GM10248 (cell line): ENCODE measurements at regions not wholly inside any gene's neighbourhood (a gene's known extent, or its start where the extent isn't known, plus 50 kb on each side); places are given as distances from the start of the nearest gene placed in this dataset.

Experiments used
- CTCF ChIA-PET: fragments of 300-600 bp; sonication (Branson Sonifier 250); formaldehyde crosslinking; extraction: SDS; loops from one replicate; lab custom pipeline; 2021; ENCODE audit warnings: antibody characterized with exemption; lab: Yijun Ruan, JAX
- POLR2A ChIA-PET: fragments of 350-650 bp; sonication (Branson Sonifier 250); formaldehyde crosslinking; extraction: SDS; loops from one replicate; lab custom pipeline; 2020; ENCODE audit warnings: antibody characterized with exemption; lab: Yijun Ruan, JAX
- DNase-seq: peaks from one replicate; pipeline ENCODE4 v3.0.0; 2012; ENCODE audit errors: extremely low spot score
- CTCF ChIP-seq: IDR thresholded peaks from 2 replicates; pipeline ENCODE4 v1.5.1; 2012; ENCODE audit warnings: mild to moderate bottlenecking, low read depth; ENCODE audit errors: extremely low read depth, missing control alignments, control extremely low read depth

DNA sequence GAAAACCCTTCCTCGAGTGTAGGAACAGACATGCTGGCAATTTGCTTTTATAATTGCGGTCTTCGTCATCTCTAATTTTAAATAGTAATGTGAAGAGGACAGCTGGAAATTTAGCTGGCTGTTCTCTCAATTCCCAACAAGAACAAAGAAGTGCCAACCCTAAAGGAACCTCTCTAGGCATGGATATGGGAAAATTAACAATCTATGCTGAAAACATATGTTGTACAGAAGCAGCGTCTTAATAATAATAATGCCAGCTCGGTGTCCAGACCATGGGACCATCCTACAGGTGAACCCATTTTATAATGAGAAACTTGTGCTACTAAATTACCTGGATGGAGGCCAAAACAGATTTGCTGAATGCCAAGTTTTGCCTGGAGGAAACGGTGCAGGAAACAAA lies 641.4 kb upstream of the MGMT start:
- CTCF ChIA-PET = no interaction called here
- no peak for DNase-seq
- POLR2A ChIA-PET = no interaction called here
- no peak for TF ChIP-seq CTCF

- CTCF ChIA-PET = interaction anchor here (0.7 kb wide), 1 partner anchor 20 kb away, joined by 3 read pairs; no protein-coding TSS in a partner anchor
- POLR2A ChIA-PET = no interaction called here
- no peak for TF ChIP-seq CTCF
- no peak for DNase-seq
Measured at GRCh38 chr10:128833671-128834070, 633.4 kb upstream of the MGMT start.

DNA sequence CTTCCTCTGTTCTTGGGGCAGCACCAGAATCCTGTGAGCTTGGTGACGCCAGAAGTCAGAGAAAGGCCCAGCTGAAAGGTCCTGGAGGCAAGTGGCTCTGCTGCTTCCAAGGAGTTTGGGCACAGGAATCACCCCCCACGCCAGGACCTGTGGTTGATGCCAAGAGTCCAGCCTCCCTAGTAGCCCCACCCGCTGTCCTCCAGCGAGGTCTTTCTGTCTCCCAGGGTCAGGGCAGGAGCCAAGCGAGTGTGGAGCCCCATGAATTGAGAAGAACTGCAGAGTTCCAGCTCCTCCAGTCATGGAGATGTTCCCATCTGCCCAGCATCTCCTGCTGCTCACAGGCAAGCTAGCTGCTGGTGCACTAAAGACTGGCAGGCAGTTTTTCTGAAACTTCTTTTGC lies 631.7 kb upstream of the MGMT start:
- no peak for TF ChIP-seq CTCF
- DNase-seq = no peak
- CTCF ChIA-PET = no interaction called here
- POLR2A ChIA-PET = no interaction called here

- ChIA-PET POLR2A (no interaction called here), CTCF (no interaction called here)
- DNase-seq = no peak
- TF ChIP-seq CTCF = no peak
Measured at GRCh38 chr10:128837478-128837877, 629.6 kb upstream of the MGMT start.

DNA sequence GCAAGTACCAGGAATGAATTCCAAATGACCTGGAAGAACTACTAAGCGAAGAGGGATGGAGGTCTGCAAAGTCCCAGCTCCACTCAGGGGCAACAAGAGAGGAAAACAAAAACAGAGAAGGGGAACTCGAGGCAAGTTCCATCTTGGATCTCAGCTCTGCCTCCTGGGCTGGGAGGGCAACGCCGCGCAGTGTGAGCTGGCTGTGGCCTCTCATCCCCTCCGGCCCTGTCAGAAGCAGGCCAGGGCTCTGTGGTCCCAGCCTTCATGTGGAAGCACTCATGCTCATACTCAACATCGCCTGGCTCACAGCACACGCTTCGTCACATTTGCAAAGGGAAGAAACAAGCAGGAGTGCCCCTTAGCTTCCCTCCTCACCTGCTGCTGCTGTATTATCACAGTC lies 627.9 kb upstream of the MGMT start:
- DNase-seq = no peak
- CTCF ChIA-PET = no interaction called here
- POLR2A ChIA-PET = no interaction called here
- TF ChIP-seq CTCF = no peak

DNA sequence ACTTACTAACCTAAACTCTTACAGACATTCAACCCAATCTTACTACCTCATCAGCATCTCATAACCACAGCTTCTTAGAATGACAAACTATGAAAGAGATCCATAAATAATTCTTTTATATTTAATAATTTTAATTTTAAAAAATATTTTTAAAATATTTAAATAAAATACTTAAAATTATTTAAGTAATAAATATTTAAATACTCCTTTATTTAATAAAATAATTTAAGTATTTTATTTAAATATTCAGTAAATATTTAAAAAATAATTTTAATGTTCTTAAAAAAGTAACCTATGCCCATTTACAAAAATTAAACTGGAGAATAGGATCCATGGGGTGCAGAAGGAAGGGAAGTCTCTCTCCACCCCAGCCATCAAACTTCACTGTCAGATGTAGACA lies 627.3 kb upstream of the MGMT start:
- POLR2A ChIA-PET = no interaction called here
- no peak for DNase-seq
- TF ChIP-seq CTCF = no peak
- CTCF ChIA-PET = no interaction called here

GRCh38 chr10:128843972-128844371 lies 623.1 kb upstream of the MGMT start:
- no peak for TF ChIP-seq CTCF

More at GRCh38 chr10:128843972-128844371, 623.1 kb upstream of the MGMT start:
- CTCF ChIA-PET = no interaction called here
- no peak for DNase-seq
- POLR2A ChIA-PET = no interaction called here
